HFFc6 (cell line): ENCODE measurements at regions not wholly inside any gene's neighbourhood (a gene's known extent, or its start where the extent isn't known, plus 50 kb on each side); places are given as distances from the start of the nearest gene placed in this dataset.

Experiments
- DNase-seq: peaks from one replicate; pipeline ENCODE4 v3.0.0-alpha.2; 2018
- H3K27ac Mint-ChIP-seq: 2 replicates; pipeline ENCODE4 v1.8.0; 2020; ENCODE audit warnings: mild to moderate bottlenecking, mixed read lengths
- H3K27me3 Mint-ChIP-seq: 2 replicates; pipeline ENCODE4 v1.8.0; 2021; ENCODE audit warnings: mild to moderate bottlenecking, moderate library complexity, mixed read lengths; ENCODE audit not compliant: insufficient read depth
- H3K36me3 Mint-ChIP-seq: 2 replicates; pipeline ENCODE4 v1.8.0; 2021; ENCODE audit warnings: low read depth, mixed read lengths
- H3K4me1 Mint-ChIP-seq: 2 replicates; pipeline ENCODE4 v1.8.0; 2020; ENCODE audit warnings: low read depth, mixed read lengths
- H3K4me3 Mint-ChIP-seq: 2 replicates; pipeline ENCODE4 v1.8.0; 2020; ENCODE audit warnings: mild to moderate bottlenecking, moderate library complexity, mixed read lengths
- H3K9me3 Mint-ChIP-seq: 2 replicates; pipeline ENCODE4 v1.8.0; 2020; ENCODE audit warnings: mild to moderate bottlenecking, mixed read lengths
- TF ChIP-seq, protein P1 (sequence below): fragments of 200-600 bp; sonication (generic); IDR thresholded peaks from 2 replicates; pipeline ENCODE4 v1.5.0; 2021; ENCODE audit warnings: antibody characterized with exemption, mild to moderate bottlenecking

DNA sequence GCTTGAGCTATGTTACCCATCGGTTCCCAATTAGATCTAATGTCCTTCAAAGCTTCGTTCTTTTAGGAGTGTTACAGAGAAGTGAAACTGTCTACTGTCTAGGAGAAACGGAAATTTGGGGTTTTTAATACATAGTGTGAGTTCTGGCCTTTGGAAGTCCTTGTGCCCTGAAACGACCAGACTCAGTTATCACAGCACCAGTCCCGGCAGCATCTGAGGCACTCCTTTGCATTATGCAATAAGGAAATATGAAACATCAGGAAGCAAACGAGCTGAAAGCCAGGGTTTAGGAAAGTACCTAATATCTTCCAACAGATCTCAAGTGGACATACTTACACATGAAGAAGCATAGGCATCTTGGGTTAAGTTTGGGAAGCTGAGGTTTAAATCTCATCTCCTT is 61.8 kb upstream of the ADGRF1 start:
- H3K4me1 Mint-ChIP-seq, result peaks cover 17% of the 10 kb centered on the region; the same call in 1 of the 2 replicates
- no peak for DNase-seq

DNA sequence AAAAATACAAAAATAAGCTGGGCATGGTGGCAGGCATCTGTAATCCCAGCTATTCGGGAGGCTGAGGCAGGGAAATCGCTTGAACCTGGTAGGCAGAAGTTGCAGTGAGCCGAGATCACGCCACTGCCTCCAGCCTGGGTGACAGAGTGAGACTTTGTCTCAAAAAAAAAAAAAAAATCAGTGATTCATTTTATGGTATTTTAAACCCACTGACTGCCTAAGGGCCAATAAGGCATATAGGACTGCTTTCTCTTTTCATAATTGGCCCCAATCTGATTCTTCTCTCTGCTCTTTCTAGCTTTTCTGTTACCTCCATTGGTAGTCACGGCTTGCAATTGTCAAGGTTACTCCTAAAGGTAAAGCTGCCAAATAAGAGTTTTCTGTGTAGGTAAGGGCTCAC is 60.2 kb upstream of the ADGRF1 start:
- no peak overlapping the region for H3K4me3 Mint-ChIP-seq
- TF ChIP-seq, protein P1, sequence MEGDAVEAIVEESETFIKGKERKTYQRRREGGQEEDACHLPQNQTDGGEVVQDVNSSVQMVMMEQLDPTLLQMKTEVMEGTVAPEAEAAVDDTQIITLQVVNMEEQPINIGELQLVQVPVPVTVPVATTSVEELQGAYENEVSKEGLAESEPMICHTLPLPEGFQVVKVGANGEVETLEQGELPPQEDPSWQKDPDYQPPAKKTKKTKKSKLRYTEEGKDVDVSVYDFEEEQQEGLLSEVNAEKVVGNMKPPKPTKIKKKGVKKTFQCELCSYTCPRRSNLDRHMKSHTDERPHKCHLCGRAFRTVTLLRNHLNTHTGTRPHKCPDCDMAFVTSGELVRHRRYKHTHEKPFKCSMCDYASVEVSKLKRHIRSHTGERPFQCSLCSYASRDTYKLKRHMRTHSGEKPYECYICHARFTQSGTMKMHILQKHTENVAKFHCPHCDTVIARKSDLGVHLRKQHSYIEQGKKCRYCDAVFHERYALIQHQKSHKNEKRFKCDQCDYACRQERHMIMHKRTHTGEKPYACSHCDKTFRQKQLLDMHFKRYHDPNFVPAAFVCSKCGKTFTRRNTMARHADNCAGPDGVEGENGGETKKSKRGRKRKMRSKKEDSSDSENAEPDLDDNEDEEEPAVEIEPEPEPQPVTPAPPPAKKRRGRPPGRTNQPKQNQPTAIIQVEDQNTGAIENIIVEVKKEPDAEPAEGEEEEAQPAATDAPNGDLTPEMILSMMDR, result no peak
- peaks cover 17% of the 10 kb centered on the region; the same call in 1 of the 2 replicates for H3K4me1 Mint-ChIP-seq
- no peak for DNase-seq
- no peaks in the 10 kb centered on the region for H3K9me3 Mint-ChIP-seq
- H3K36me3 Mint-ChIP-seq, result no peaks in the 10 kb centered on the region
- peaks cover 3% of the 10 kb centered on the region for H3K27me3 Mint-ChIP-seq
- no peak overlapping the region for H3K27ac Mint-ChIP-seq

More for the DNA sequence above, 61.8 kb upstream of the ADGRF1 start:
- Mint-ChIP-seq H3K27ac (no peak overlapping the region), H3K9me3 (no peaks in the 10 kb centered on the region), H3K27me3 (peaks cover 3% of the 10 kb centered on the region), H3K4me3 (no peak overlapping the region), H3K36me3 (no peaks in the 10 kb centered on the region)
- TF ChIP-seq, protein P1, result no peak

DNA sequence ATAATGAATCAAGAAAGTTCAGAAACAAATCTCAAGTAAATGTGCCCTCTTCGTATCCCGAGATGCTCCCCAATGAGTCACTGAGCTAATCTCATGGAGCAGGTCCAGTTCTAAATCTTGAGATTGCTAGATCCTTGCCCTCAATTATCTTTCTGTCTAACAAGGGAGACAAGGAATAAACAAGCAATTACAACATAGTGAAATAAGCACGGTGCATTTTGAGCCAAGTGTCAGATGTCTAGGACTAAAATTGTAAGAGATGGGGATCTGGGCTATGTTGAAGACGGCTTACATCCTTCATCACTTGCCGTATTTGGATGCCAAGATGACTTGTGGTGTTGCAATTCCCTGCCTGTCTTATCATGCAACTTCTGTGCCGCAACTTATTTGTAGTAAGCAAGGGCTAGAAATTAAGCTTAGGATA is 56.5 kb upstream of the ADGRF1 start:
- DNase-seq, result no peak
- no peak overlapping the region for H3K4me3 Mint-ChIP-seq
- no peaks in the 10 kb centered on the region for H3K36me3 Mint-ChIP-seq
- H3K9me3 Mint-ChIP-seq, result no peaks in the 10 kb centered on the region
- H3K27ac Mint-ChIP-seq, result no peak overlapping the region
- peaks cover 1% of the 10 kb centered on the region; the same call in 1 of the 2 replicates for H3K27me3 Mint-ChIP-seq
- TF ChIP-seq, protein P1, result no peak
- peaks cover 9% of the 10 kb centered on the region; the same call in 1 of the 2 replicates for H3K4me1 Mint-ChIP-seq

DNA sequence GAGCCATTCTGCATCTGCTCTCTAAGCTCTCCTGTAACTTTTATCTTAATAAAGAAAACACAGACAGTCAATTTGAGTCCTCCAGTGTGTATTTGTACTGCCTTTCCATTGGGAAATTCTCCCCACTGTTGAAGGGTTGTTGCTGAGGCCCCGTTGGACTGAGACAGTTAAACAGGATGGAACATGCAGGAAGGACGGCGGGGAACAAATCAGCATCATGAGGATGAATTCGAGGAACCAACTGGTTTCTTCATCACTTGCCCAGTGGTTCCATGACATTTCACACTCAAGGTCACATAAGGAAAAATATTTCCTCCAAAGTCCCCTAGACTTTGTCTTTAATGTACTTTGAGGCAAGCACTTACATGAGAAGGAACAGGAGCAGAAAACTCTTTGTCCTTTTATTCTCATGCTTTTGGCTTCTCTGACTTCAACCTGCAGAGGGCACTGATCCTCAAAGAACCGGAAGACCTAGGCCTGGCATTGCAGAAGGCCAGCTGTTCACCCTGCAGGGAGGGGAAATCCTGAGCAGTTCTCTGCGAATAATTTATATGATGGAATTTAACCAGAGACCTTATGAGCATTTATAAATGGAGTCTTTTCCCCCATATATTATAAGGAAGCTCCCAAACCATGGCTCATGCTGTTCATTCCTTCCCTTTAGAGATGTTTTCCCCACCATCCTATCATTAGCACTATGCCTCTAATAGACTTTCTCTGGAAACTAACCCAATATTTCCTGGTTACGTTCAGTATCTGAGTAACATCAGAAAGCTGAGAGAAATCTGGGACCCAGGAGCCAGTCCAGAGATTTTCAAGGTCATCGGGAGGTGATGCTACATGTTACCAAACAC is 55.2 kb upstream of the ADGRF1 start:
- H3K27me3 Mint-ChIP-seq, result peaks cover 1% of the 10 kb centered on the region; the same call in 1 of the 2 replicates
- H3K27ac Mint-ChIP-seq, result no peak overlapping the region
- H3K4me3 Mint-ChIP-seq, result no peak overlapping the region
- H3K4me1 Mint-ChIP-seq, result peaks cover 9% of the 10 kb centered on the region; the same call in 1 of the 2 replicates
- TF ChIP-seq, protein P1, result peak; percentile 88
- H3K36me3 Mint-ChIP-seq, result no peaks in the 10 kb centered on the region
- peak; percentile 73 for DNase-seq
- H3K9me3 Mint-ChIP-seq, result no peaks in the 10 kb centered on the region

DNA sequence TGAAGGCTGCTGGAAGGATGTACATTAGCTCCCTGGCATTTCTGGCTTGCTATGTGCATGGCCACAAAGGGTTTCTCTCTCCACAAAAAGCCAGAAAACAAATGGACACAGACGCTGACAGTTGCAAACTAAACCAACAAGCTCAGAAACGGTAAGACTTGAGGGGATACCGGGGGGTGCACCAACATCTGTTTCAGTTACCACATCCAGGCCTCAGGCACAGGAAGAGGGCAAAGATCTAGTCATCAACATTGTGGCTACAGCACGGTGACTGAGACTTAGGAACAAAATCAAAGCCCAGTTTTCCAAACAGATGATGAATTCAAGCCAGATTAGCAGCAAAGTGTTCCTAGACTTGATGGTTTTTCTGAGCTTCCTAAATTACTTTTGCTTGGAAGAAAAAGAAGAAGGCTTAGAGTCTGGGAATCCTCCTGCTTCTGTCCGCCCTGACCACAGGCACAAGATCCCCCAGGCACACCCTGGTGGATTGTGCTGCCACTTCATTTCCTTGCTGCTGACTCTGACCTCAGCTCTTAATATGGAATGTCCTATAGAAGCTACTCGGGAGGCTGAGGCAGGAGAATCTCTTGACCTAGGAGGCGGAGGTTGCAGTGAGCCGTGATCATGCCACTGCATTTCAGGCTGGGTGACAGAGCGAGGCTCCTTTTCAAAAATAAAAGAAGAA is 54.2 kb upstream of the ADGRF1 start:
- no peaks in the 10 kb centered on the region for H3K9me3 Mint-ChIP-seq
- H3K4me3 Mint-ChIP-seq, result no peak overlapping the region
- TF ChIP-seq, protein P1, result no peak
- peaks cover 9% of the 10 kb centered on the region; the same call in 1 of the 2 replicates for H3K4me1 Mint-ChIP-seq
- H3K36me3 Mint-ChIP-seq, result no peaks in the 10 kb centered on the region
- peaks cover 1% of the 10 kb centered on the region for H3K27me3 Mint-ChIP-seq
- no peak overlapping the region for H3K27ac Mint-ChIP-seq
- DNase-seq, result no peak
